HG03175 (cell line): ENCODE measurements at regions not wholly inside any gene's neighbourhood (a gene's known extent, or its start where the extent isn't known, plus 50 kb on each side); places are given as distances from the start of the nearest gene placed in this dataset.
"Not testable (repeated sequence)": the region's sequence is repeated elsewhere in the genome, so short reads cannot be mapped to it uniquely, and the experiment has no call there.

Experiments
- ATAC-seq: cut with Tn5 transposase; IDR thresholded peaks from one replicate; pipeline ENCODE4 v1.9.1; 2021; ENCODE audit warnings: mild to moderate bottlenecking, moderate library complexity; ENCODE audit not compliant: unreplicated experiment

GRCh38 chr6:71197780-71198179 lies 90.8 kb upstream of the OGFRL1 start:
- ATAC-seq: no peak

GRCh38 chr6:71198908-71199307 lies 89.7 kb upstream of the OGFRL1 start:
- no peak for ATAC-seq

- no peak for ATAC-seq
Measured at GRCh38 chr6:71199736-71200135, 88.9 kb upstream of the OGFRL1 start.

- no peak for ATAC-seq
Measured at GRCh38 chr6:71203206-71203605, 85.4 kb upstream of the OGFRL1 start.

GRCh38 chr6:71204741-71205140 lies 83.9 kb upstream of the OGFRL1 start:
- ATAC-seq: no peak

GRCh38 chr6:71205336-71205956 lies 83.2 kb upstream of the OGFRL1 start:
- ATAC-seq: no peak

- no peak for ATAC-seq
Measured at GRCh38 chr6:71206089-71206488, 82.5 kb upstream of the OGFRL1 start.

GRCh38 chr6:71209206-71209605 lies 79.4 kb upstream of the OGFRL1 start:
- no peak for ATAC-seq

GRCh38 chr6:71209626-71210025 lies 79.0 kb upstream of the OGFRL1 start:
- no peak for ATAC-seq

GRCh38 chr6:71211799-71212198 lies 76.8 kb upstream of the OGFRL1 start:
- no peak for ATAC-seq

- no peak for ATAC-seq
Measured at GRCh38 chr6:71220466-71220865, 68.1 kb upstream of the OGFRL1 start.

GRCh38 chr6:71222671-71223070 lies 65.9 kb upstream of the OGFRL1 start:
- no peak for ATAC-seq

GRCh38 chr6:71224011-71224410 lies 64.6 kb upstream of the OGFRL1 start:
- ATAC-seq: no peak

GRCh38 chr6:71226151-71226550 lies 62.5 kb upstream of the OGFRL1 start:
- ATAC-seq: no peak

GRCh38 chr6:71228461-71229041 lies 60.1 kb upstream of the OGFRL1 start:
- ATAC-seq: no peak

GRCh38 chr6:71229477-71229876 lies 59.1 kb upstream of the OGFRL1 start:
- ATAC-seq: no peak

GRCh38 chr6:71232890-71233289 lies 55.7 kb upstream of the OGFRL1 start:
- ATAC-seq: not testable (repeated sequence)

- ATAC-seq: no peak
Measured at GRCh38 chr6:71236926-71237434, 51.6 kb upstream of the OGFRL1 start.

- ATAC-seq: no peak
Measured at GRCh38 chr6:71238351-71238750, 50.3 kb upstream of the OGFRL1 start.
